Stomach (tissue), 8 donors: ENCODE measurements at regions not wholly inside any gene's neighbourhood (a gene's known extent, or its start where the extent isn't known, plus 50 kb on each side); places are given as distances from the start of the nearest gene placed in this dataset.
A peak's percentile ranks its signal among the peaks of the same experiment; 100 is the strongest.
"Not testable (repeated sequence)": the region's sequence is repeated elsewhere in the genome, so short reads cannot be mapped to it uniquely, and the experiment has no call there.

Experiments
- DNase-seq, 2 donors: peaks; one replicate each; pipeline versions ENCODE4 v3.0.0 to v3.0.0-alpha.2; 2013 to 2019
- H3K27ac ChIP-seq, 5 donors: fragments of 200-600 bp in 4 of 5; sonication (generic) in 4 of 5; one replicate each; pipeline ENCODE4 v1.5.1; 2013 to 2019; ENCODE audit warnings: mild to moderate bottlenecking in 1 of 5, moderate library complexity in 1 of 5
- H3K27me3 ChIP-seq, 3 donors: fragments of 200-600 bp; sonication (generic); one replicate each; pipeline ENCODE4 v1.5.1; 2017 to 2019; ENCODE audit warnings: mixed run types in 1 of 3
- H3K36me3 ChIP-seq, 4 donors: fragments of 200-600 bp; sonication (generic); 1 replicate in 3 of 4; 2 replicates in 1 of 4; pipeline ENCODE4 v1.5.1; 2016 to 2019
- H3K4me1 ChIP-seq, 4 donors: fragments of 200-600 bp; sonication (generic); one replicate each; pipeline ENCODE4 v1.5.1; 2016 to 2019
- H3K4me3 ChIP-seq, 4 donors: fragments of 200-600 bp; sonication (generic) in 3 of 4; one replicate each; pipeline ENCODE4 v1.5.1; 2016 to 2019; ENCODE audit warnings: mild to moderate bottlenecking in 1 of 4
- H3K9me3 ChIP-seq, 4 donors: fragments of 200-600 bp; sonication (generic); one replicate each; pipeline ENCODE4 v1.5.1; 2016 to 2019
- CTCF ChIP-seq, 7 experiments: fragments of 450-650 bp in 4 of 7; fragments of 200-600 bp in 3 of 7; sonication (generic) in 3 of 7; IDR thresholded peaks; one replicate each; pipeline ENCODE4 v1.5.1; 2016 to 2019; ENCODE audit warnings: antibody characterized with exemption in 7 of 7, control low read depth in 2 of 7, mild to moderate bottlenecking in 1 of 7
- EP300 ChIP-seq: sonication (generic); formaldehyde crosslinking; IDR thresholded peaks from one replicate; pipeline ENCODE4 v1.6.1; 2017; ENCODE audit warnings: antibody characterized with exemption
- POLR2A ChIP-seq, 4 donors: fragments of 450-650 bp; IDR thresholded peaks; one replicate each; pipeline ENCODE4 v1.6.1; 2016; ENCODE audit warnings: antibody characterized with exemption in 4 of 4, control low read depth in 2 of 4, mild to moderate bottlenecking in 1 of 4, moderate library complexity in 1 of 4
- POLR2AphosphoS5 ChIP-seq, 3 donors: sonication (generic); formaldehyde crosslinking; IDR thresholded peaks; one replicate each; pipeline ENCODE4 v1.6.1; 2016; ENCODE audit warnings: antibody characterized with exemption in 3 of 3
- WGBS, 5 donors: extraction: QIAGEN DNeasy Blood & Tissue Kit in 3 of 5; methylation state at CpG; one replicate each; pipeline versions ENCODE4 v1.1.5 to v1.1.7; 2013 to 2018; 5-methylcytosine and 5-hydroxymethylcytosine counted together
- intact Hi-C: fragments of 100-400 bp; cut with DNase I; formaldehyde crosslinking; loops from one replicate; pipeline ENCODE4 v1.15.1; 2023; ENCODE audit warnings: low total_unique reads
- donor health status: healthy with polysubstance abuse.
- donor health status: Bipolar disorder and iron deficiency.
- donor health status: healthy.

GRCh38 chr13:59281453-59281852 lies 882.3 kb downstream of the DIAPH3 start:
- H3K27ac ChIP-seq = no peak overlapping the region
- H3K4me1 ChIP-seq = no peaks in the 10 kb centered on the region
- no peak for TF ChIP-seq POLR2AphosphoS5 (IDR thresholded peaks at IDR 0.05)
- no peak for TF ChIP-seq EP300
- no peak for TF ChIP-seq CTCF (IDR thresholded peaks at IDR 0.05)
- TF ChIP-seq POLR2A (IDR thresholded peaks at IDR 0.05) = no peak
- H3K9me3 ChIP-seq = no peaks in the 10 kb centered on the region
- no peak overlapping the region for H3K4me3 ChIP-seq
- intact Hi-C loops = no loop called here
- H3K36me3 ChIP-seq = no peaks in the 10 kb centered on the region
- H3K27me3 ChIP-seq = no peaks in the 10 kb centered on the region
- no peak for DNase-seq
- 91 to 98% (median 96%) methylated on average over 8 of the region's 8 CpGs for WGBS, 5 donors

- H3K27ac ChIP-seq, intact Hi-C loops, H3K4me1 ChIP-seq, H3K9me3 ChIP-seq, DNase-seq, H3K27me3 ChIP-seq, H3K4me3 ChIP-seq, H3K36me3 ChIP-seq: not testable (repeated sequence)
- WGBS, 5 donors = 87 to 94% (median 89%) methylated on average over 5 of the region's 5 CpGs
Measured at GRCh38 chr13:59292240-59292639, 871.5 kb downstream of the DIAPH3 start.

- Histone ChIP-seq H3K4me3 (no peak overlapping the region), H3K27me3 (no peaks in the 10 kb centered on the region), H3K36me3 (no peaks in the 10 kb centered on the region), H3K27ac (no peak overlapping the region), H3K4me1 (no peaks in the 10 kb centered on the region), H3K9me3 (peaks cover 0 to 4% (median 0%) of the 10 kb centered on the region in 4 donors)
- WGBS, 5 donors = 95 to 100% (median 97%) methylated on average over 1 of the region's 1 CpG
- intact Hi-C loops = no loop called here
- TF ChIP-seq POLR2AphosphoS5 (IDR thresholded peaks at IDR 0.05) (no peak), POLR2A (IDR thresholded peaks at IDR 0.05) (no peak), CTCF (IDR thresholded peaks at IDR 0.05) (no peak), EP300 (no peak)
- no peak for DNase-seq
Measured at GRCh38 chr13:59299584-59299983, 864.1 kb downstream of the DIAPH3 start.

- Histone ChIP-seq H3K36me3 (no peaks in the 10 kb centered on the region), H3K4me1 (no peaks in the 10 kb centered on the region), H3K4me3 (no peak overlapping the region), H3K27ac (no peak overlapping the region), H3K9me3 (peaks cover 0 to 4% (median 0%) of the 10 kb centered on the region in 4 donors), H3K27me3 (no peaks in the 10 kb centered on the region)
- DNase-seq = peak in 1 of 2 donors; percentile 15
- intact Hi-C loops = no loop called here
- TF ChIP-seq CTCF (IDR thresholded peaks at IDR 0.05) = no peak
- 75 to 86% (median 78%) methylated on average over 9 of the region's 9 CpGs for WGBS, 5 donors
Measured at GRCh38 chr13:59300355-59301173, 863.2 kb downstream of the DIAPH3 start.

DNA sequence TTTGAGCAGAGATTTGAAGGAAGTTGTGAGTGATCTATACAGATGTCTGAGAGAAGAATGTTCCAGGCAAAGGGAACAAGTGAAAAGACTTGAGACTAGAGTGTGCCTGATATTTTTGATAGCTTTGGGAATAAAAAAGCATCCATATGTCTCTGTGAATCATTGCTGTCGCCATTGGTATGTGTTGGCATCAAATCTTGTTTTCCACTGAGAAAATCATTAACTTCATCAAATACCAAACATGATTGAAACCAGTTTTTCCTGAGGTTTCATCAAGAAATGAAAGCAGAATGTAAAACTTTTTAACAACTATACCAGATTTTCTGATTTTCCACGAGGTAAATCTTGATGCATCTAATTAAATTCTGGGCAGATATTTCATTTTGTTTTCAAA lies 862.6 kb downstream of the DIAPH3 start:
- Histone ChIP-seq H3K9me3 (peaks cover 0 to 4% (median 0%) of the 10 kb centered on the region in 4 donors), H3K36me3 (no peaks in the 10 kb centered on the region), H3K27me3 (no peaks in the 10 kb centered on the region), H3K27ac (no peak overlapping the region), H3K4me3 (no peak overlapping the region), H3K4me1 (no peaks in the 10 kb centered on the region)
- intact Hi-C loops = no loop called here
- TF ChIP-seq POLR2AphosphoS5 (IDR thresholded peaks at IDR 0.05) (no peak), POLR2A (IDR thresholded peaks at IDR 0.05) (no peak), EP300 (no peak), CTCF (IDR thresholded peaks at IDR 0.05) (no peak)
- WGBS, 5 donors = 54 to 64% (median 59%) methylated on average over 2 of the region's 2 CpGs
- DNase-seq = no peak
